Right lobe of liver (tissue), 4 donors: ENCODE measurements at regions not wholly inside any gene's neighbourhood (a gene's known extent, or its start where the extent isn't known, plus 50 kb on each side); places are given as distances from the start of the nearest gene placed in this dataset.

Experiments used
- POLR2A ChIP-seq: fragments of 450-650 bp; IDR thresholded peaks from one replicate; pipeline ENCODE4 v1.6.1; 2017; ENCODE audit warnings: antibody characterized with exemption, mild to moderate bottlenecking
- TF ChIP-seq, protein P1 (sequence below), 4 donors: fragments of 200-600 bp in 3 of 4; fragments of 450-650 bp in 1 of 4; IDR thresholded peaks; one replicate each; pipeline versions ENCODE4 v1.5.1 to v1.8.0; 2016 to 2022; ENCODE audit warnings: antibody characterized with exemption in 4 of 4, mild to moderate bottlenecking in 2 of 4
- donor health status: DM: no; HTN: no; CAD: no.
- donor health status: DM: no; HTN: no; CAD: no.
- donor health status: DM: no; HTN: yes; CAD: no.

GRCh38 chr12:88935856-88936255 lies 355.6 kb upstream of the KITLG start:
- TF ChIP-seq, protein P1, sequence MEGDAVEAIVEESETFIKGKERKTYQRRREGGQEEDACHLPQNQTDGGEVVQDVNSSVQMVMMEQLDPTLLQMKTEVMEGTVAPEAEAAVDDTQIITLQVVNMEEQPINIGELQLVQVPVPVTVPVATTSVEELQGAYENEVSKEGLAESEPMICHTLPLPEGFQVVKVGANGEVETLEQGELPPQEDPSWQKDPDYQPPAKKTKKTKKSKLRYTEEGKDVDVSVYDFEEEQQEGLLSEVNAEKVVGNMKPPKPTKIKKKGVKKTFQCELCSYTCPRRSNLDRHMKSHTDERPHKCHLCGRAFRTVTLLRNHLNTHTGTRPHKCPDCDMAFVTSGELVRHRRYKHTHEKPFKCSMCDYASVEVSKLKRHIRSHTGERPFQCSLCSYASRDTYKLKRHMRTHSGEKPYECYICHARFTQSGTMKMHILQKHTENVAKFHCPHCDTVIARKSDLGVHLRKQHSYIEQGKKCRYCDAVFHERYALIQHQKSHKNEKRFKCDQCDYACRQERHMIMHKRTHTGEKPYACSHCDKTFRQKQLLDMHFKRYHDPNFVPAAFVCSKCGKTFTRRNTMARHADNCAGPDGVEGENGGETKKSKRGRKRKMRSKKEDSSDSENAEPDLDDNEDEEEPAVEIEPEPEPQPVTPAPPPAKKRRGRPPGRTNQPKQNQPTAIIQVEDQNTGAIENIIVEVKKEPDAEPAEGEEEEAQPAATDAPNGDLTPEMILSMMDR (IDR thresholded peaks at IDR 0.05): no peak
- TF ChIP-seq POLR2A: no peak
